ENCODE measurements at regions not wholly inside any gene's neighbourhood (a gene's known extent, or its start where the extent isn't known, plus 50 kb on each side); places are given as distances from the start of the nearest gene placed in this dataset.

DNA sequence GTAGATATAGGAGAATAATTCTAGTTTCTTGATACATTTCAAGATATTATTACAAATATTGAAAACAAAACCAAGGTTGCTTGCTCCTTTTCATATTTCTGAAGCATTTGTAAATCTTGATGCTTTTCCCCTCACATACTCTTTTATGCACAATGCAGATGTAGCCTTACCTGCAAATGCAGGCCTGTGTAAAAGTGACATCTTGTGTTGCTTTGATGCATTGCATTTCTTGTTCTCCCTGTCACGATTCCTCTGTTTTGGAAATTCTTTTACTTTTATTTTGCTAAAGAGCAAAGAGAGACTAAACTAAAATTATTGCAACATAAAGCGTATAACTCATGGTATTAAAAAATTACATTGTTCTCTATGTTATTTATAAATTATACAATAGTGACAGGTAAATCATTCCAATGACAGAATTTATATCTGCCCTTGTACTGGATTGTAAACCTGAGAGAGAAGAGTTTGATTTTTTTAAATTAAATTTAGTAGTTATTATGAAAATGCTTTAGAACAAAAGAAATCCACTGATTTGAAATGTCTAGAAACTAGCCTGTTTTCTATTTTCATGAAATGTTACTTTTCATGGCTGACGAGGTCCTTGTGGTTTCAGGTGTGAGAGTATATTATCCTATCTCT is 970.0 kb downstream of the MAT2B start:
- no peaks in the 10 kb centered on the region for H3K9me3 ChIP-seq (ENCODE audit: low read length)
- FAIRE-seq (no peak), ATAC-seq (no peak), DNase-seq (ENCODE audit: low spot score) (peak; percentile 10)
- H4K20me1 ChIP-seq (ENCODE audit: insufficient read depth, low read length): no peaks in the 10 kb centered on the region
- in situ Hi-C loops (cut with HindIII; ENCODE audit: extremely low pct_ligation_motif_present, low pct_unique_long_range_greater_than_20kb): no loop called here
- H3K79me2 ChIP-seq (ENCODE audit: insufficient read depth, low read length): no peaks in the 10 kb centered on the region
- no peak for TF ChIP-seq NR2F1 (CRISPR knock-in tag; IDR thresholded peaks at IDR 0.05)
- peak; percentile 47 for TF ChIP-seq STAG1 (CRISPR knock-in tag; IDR thresholded peaks at IDR 0.05)
- no peak for TF ChIP-seq PHF8 (CRISPR knock-in tag; IDR thresholded peaks at IDR 0.05)
- TF ChIP-seq ZNF577 (CRISPR knock-in tag; IDR thresholded peaks at IDR 0.05; ENCODE audit: borderline replicate concordance, low read depth): no peak
- TF ChIP-seq RBM39 (IDR thresholded peaks at IDR 0.05; ENCODE audit: low read depth, low read length, poor library complexity, severe bottlenecking): no peak
- no peak for TF ChIP-seq TEAD2 (CRISPR knock-in tag; IDR thresholded peaks at IDR 0.05)
- no peak for TF ChIP-seq ZNF24 (IDR thresholded peaks at IDR 0.05)
- TF ChIP-seq, protein P1, sequence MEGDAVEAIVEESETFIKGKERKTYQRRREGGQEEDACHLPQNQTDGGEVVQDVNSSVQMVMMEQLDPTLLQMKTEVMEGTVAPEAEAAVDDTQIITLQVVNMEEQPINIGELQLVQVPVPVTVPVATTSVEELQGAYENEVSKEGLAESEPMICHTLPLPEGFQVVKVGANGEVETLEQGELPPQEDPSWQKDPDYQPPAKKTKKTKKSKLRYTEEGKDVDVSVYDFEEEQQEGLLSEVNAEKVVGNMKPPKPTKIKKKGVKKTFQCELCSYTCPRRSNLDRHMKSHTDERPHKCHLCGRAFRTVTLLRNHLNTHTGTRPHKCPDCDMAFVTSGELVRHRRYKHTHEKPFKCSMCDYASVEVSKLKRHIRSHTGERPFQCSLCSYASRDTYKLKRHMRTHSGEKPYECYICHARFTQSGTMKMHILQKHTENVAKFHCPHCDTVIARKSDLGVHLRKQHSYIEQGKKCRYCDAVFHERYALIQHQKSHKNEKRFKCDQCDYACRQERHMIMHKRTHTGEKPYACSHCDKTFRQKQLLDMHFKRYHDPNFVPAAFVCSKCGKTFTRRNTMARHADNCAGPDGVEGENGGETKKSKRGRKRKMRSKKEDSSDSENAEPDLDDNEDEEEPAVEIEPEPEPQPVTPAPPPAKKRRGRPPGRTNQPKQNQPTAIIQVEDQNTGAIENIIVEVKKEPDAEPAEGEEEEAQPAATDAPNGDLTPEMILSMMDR (CRISPR knock-in tag; IDR thresholded peaks at IDR 0.05): peak; percentile 39
- 0 out of 2 replicates have a peak, but pooled peaks have one; percentile 42 for TF ChIP-seq SMC3 (IDR thresholded peaks at IDR 0.05; ENCODE audit: low read length)
- H3K27ac ChIP-seq (ENCODE audit: extremely low read length, insufficient read depth, low read length): no peak overlapping the region
- H3K27me3 ChIP-seq (ENCODE audit: control insufficient read depth in 1 of 2, insufficient read depth in 2 of 2, low read length in 2 of 2): no peaks in the 10 kb centered on the region
- H3K4me1 ChIP-seq (ENCODE audit: insufficient read depth, low read length): no peaks in the 10 kb centered on the region
- H3K36me3 ChIP-seq (replicated peaks in 1 of 2; ENCODE audit: control insufficient read depth in 1 of 2, insufficient read depth in 2 of 2, low read length in 2 of 2): no peaks in the 10 kb centered on the region
- no peak overlapping the region for H3K4me2 ChIP-seq (ENCODE audit: low read depth, low read length)
- H3K4me3 ChIP-seq (replicated peaks in 1 of 3; ENCODE audit: insufficient read depth in 1 of 3, low read depth in 2 of 3, low read length in 3 of 3): no peak overlapping the region
- under 1% methylated on average over 3 of the region's 3 CpGs for WGBS (ENCODE audit: low lambda C conversion rate)
- no TSS peak for BruUV-seq (replicated peaks)
- no peak overlapping the region for H2AFZ ChIP-seq (ENCODE audit: low read length)
- H3K9ac ChIP-seq (ENCODE audit: insufficient read depth, low read depth, low read length): no peak overlapping the region
- CTCF ChIA-PET (ENCODE audit: low intra/inter-chr PET ratio, low total read pairs): interaction anchor here (1.2 kb wide), 1 partner anchor 462 kb away, joined by 5 read pairs; no protein-coding TSS in a partner anchor
- intact Hi-C loops (cut with micrococcal nuclease; ENCODE audit: unreplicated experiment): loop anchor here (1.0 to 2.0 kb wide), 2 partner anchors 462 to 779 kb away; no protein-coding TSS in a partner anchor
- POLR2A ChIA-PET: no interaction called here
